ACC112 (cell line): ENCODE measurements at regions not wholly inside any gene's neighbourhood (a gene's known extent, or its start where the extent isn't known, plus 50 kb on each side); places are given as distances from the start of the nearest gene placed in this dataset.
A peak's percentile ranks its signal among the peaks of the same experiment; 100 is the strongest.
"Not testable (repeated sequence)": the region's sequence is repeated elsewhere in the genome, so short reads cannot be mapped to it uniquely, and the experiment has no call there.

Source experiments
- H2AFZ ChIP-seq: fragments of 200-600 bp; sonication (generic); one replicate; pipeline ENCODE4 v1.6.0; 2017; ENCODE audit warnings: antibody characterized with exemption, low read length; ENCODE audit not compliant: unreplicated experiment
- H3K27ac ChIP-seq: fragments of 200-600 bp; sonication (generic); 2 replicates; pipeline ENCODE4 v1.5.1; 2014; ENCODE audit warnings: low read depth, mild to moderate bottlenecking, antibody characterized with exemption, low read length, moderate library complexity
- H3K27me3 ChIP-seq: fragments of 200-600 bp; sonication (generic); 2 replicates; pipeline ENCODE4 v1.6.1; 2014; ENCODE audit warnings: mild to moderate bottlenecking, antibody characterized with exemption, low read length, moderate library complexity, mixed read lengths; ENCODE audit not compliant: insufficient read depth
- H3K36me3 ChIP-seq: fragments of 200-600 bp; sonication (generic); 2 replicates; pipeline ENCODE4 v1.6.1; 2016; ENCODE audit warnings: mild to moderate bottlenecking, antibody characterized with exemption, low read length, moderate library complexity, mixed read lengths; ENCODE audit not compliant: insufficient read depth
- H3K4me1 ChIP-seq: fragments of 200-600 bp; sonication (generic); one replicate; pipeline ENCODE4 v1.6.1; 2016; ENCODE audit warnings: low read length, mixed read lengths; ENCODE audit not compliant: insufficient read depth, unreplicated experiment, control insufficient read depth
- H3K4me3 ChIP-seq: fragments of 200-600 bp; sonication (generic); 2 replicates; pipeline ENCODE4 v1.5.1; 2014; ENCODE audit warnings: mild to moderate bottlenecking, low read depth, low read length
- H3K79me2 ChIP-seq: fragments of 200-600 bp; sonication (generic); one replicate; pipeline ENCODE4 v1.6.0; 2016; ENCODE audit warnings: low read length; ENCODE audit not compliant: control insufficient read depth, unreplicated experiment, insufficient read depth

DNA sequence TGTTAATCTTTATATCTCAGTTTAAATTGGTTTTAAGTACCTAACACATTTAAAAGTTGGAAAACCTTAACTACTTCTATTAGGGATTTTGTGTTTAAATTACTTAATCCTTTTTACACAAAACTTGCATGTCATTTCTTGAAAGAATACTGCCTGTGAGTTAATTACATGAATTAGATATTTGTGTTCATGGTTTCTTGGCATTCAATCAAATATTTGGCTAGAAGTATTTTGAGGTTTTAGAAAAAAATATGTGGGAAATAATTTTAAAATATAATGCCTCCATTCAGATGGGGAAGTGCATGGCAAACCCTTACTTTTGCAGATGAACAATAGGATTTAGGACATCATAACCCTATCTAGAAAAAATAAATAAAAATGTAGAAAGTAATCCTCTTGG lies 186.5 kb upstream of the SEMA3E start:
- Histone ChIP-seq H3K27me3 (no peaks in the 10 kb centered on the region), H2AFZ (no peak overlapping the region), H3K36me3 (no peaks in the 10 kb centered on the region; the same call in 1 of the 2 replicates), H3K4me3 (no peak overlapping the region), H3K4me1 (peaks cover 3% of the 10 kb centered on the region), H3K79me2 (no peaks in the 10 kb centered on the region), H3K27ac (no peak overlapping the region)

DNA sequence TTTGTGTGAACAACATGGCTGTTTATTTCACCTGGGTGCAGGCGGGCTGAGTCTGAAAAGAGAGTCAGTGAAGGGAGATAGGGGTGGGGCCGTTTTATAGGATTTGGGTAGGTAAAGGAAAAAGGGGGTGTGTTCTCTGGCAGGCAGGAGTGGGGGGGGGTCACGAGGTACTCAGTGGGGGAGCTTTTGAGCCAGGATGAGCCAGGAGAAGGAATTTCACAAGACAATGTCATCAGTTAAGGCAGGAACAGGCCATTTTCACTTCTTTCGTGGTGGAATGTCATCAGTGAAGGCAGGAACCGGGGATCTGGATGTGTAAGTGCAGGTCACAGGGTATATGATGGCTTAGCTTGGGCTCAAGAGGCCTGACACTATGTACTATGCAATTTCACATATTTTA lies 184.8 kb upstream of the SEMA3E start:
- peak overlapping the region; percentile 47 for H2AFZ ChIP-seq
- not testable (repeated sequence) for H3K27ac ChIP-seq, H3K27me3 ChIP-seq, H3K79me2 ChIP-seq, H3K36me3 ChIP-seq, H3K4me1 ChIP-seq, H3K4me3 ChIP-seq

DNA sequence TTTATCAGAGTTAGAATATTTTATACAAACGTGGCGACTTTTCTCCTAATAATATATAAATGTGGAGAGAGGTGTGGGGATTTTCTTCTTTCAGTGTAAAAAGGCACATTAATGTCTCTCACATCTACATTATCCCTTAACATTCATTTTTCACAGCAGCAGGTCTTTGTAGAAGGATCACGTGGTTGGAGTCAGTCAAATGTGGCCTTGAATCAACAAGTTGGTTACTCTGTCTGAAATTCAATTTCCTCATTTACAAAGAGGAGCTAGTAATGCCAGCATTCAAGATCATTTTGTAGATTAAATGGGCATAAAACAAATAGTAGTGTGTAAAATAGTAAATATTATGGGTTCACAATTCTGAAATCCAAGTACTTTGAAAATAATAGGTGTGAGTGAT lies 183.1 kb upstream of the SEMA3E start:
- Histone ChIP-seq H3K4me1 (peaks cover 12% of the 10 kb centered on the region), H3K36me3 (no peaks in the 10 kb centered on the region), H3K27me3 (no peaks in the 10 kb centered on the region), H2AFZ (no peak overlapping the region), H3K4me3 (no peak overlapping the region), H3K27ac (no peak overlapping the region), H3K79me2 (no peaks in the 10 kb centered on the region)

DNA sequence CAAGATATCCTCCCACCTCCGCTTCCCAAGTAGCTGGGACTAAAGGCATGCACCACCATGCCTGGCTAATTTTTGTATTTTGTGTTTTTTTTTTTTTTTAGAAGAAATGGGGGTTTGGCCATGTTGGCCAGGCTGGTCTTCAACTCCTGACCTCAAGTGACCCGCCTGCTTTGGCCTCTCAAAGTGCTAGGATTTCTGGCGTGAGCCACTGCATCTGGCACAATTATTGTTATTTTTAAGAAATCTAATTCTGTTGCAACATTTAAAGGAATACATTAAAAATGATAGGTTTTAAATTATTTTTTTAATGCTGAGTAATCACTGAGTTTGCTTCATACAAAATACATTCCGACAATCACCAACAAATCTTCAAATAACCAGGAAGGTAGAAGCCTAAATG lies 178.1 kb upstream of the SEMA3E start:
- H3K27ac ChIP-seq, result peak overlapping the region; percentile 51
- H3K4me3 ChIP-seq, result no peak overlapping the region
- peaks cover 30% of the 10 kb centered on the region for H3K4me1 ChIP-seq
- H2AFZ ChIP-seq, result peak overlapping the region; percentile 33
- no peaks in the 10 kb centered on the region for H3K36me3 ChIP-seq
- H3K79me2 ChIP-seq, result no peaks in the 10 kb centered on the region
- H3K27me3 ChIP-seq, result no peaks in the 10 kb centered on the region

DNA sequence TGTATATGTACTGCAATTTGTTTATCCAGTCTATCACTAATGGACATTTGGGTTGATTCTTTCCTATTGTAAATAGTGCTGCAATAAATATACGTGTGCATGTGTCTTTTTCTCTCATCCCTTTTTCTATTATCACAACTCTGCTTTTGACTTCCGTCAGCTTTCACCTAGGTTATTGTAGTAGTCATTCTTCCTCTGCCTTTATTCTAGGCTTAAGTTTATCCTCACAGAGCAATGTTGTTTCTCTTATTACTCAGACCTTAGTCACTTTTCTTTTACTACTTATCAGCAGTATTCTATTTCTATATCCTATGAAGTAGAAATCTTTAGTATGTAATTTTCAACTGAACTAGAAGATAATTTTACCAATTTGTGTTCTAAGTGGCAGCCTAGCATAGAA lies 175.3 kb upstream of the SEMA3E start:
- no peaks in the 10 kb centered on the region for H3K36me3 ChIP-seq
- H2AFZ ChIP-seq, result peak overlapping the region; percentile 20
- peak overlapping the region; percentile 63 for H3K27ac ChIP-seq

DNA sequence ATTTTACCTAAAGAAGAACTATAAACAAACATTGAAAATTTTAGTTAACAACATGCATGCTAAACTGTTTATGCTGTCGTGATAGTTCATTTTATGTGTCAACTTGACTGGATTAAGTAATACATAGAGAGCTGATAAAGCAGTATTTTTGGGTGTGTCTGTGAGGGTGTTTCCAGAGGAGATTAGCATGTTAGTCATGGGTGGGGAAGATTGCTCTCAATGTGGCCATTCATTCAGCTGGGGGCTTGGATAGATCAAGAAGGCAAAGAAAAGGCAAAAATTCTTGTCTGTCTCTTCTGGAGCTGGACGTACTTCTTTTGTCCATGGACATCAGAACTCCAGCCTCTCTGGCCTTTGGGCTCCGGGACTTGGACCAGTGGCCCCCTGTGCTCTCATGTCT lies 172.9 kb upstream of the SEMA3E start:
- H3K27ac ChIP-seq, result no peak overlapping the region
- no peaks in the 10 kb centered on the region for H3K27me3 ChIP-seq
- H3K4me3 ChIP-seq, result no peak overlapping the region
- H3K4me1 ChIP-seq, result peaks cover 20% of the 10 kb centered on the region
- H2AFZ ChIP-seq, result no peak overlapping the region
- H3K79me2 ChIP-seq, result no peaks in the 10 kb centered on the region
- no peaks in the 10 kb centered on the region for H3K36me3 ChIP-seq

More for the DNA sequence above, 175.3 kb upstream of the SEMA3E start:
- Histone ChIP-seq H3K79me2 (no peaks in the 10 kb centered on the region), H3K27me3 (no peaks in the 10 kb centered on the region), H3K4me1 (peaks cover 30% of the 10 kb centered on the region), H3K4me3 (peak overlapping the region; percentile 15; the same call in 1 of the 2 replicates)

DNA sequence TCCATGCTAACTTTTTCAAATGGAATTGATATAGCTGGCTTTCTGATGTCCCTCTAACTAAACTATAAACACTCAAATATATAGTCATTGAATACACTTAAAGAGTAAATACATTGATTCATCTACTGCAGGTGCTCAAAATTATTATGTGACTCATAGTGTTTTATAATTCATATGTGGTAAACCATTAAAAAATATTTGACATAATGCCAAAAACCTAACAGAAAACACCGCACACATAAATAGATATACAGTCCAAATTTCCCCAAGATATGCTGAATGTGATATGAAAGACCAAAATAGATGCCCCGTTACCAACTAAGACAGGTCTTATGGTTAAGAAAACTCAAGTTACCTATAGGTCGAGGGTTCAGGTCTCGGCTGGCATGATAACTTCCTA lies 171.7 kb upstream of the SEMA3E start:
- H3K27me3 ChIP-seq, result no peaks in the 10 kb centered on the region
- peaks cover 12% of the 10 kb centered on the region for H3K4me1 ChIP-seq
- H3K4me3 ChIP-seq, result no peak overlapping the region
- no peak overlapping the region for H3K27ac ChIP-seq
- no peak overlapping the region for H2AFZ ChIP-seq
- H3K79me2 ChIP-seq, result no peaks in the 10 kb centered on the region
- H3K36me3 ChIP-seq, result no peaks in the 10 kb centered on the region

DNA sequence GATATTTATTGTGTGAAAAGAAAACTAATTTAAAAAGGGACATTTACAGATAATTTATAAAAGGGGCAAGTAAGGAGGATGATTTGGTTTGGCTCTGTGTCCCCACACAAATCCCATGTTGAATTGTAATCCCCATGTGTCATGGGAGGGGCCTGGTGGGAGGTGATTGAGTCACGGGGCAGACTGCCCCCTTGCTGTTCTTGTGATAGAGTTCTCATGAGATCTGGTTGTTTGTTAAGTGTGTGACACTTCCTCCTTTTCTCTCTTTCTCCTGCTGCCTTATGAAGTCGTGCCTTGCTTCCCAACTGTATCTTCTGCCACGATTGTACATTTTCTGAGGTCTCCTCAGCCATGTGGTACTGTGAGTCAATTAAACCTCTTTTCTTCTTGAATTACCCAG lies 171.0 kb upstream of the SEMA3E start:
- no peaks in the 10 kb centered on the region for H3K36me3 ChIP-seq
- no peaks in the 10 kb centered on the region for H3K79me2 ChIP-seq
- H2AFZ ChIP-seq, result no peak overlapping the region
- H3K27ac ChIP-seq, result no peak overlapping the region
- H3K27me3 ChIP-seq, result no peaks in the 10 kb centered on the region
- H3K4me1 ChIP-seq, result peaks cover 6% of the 10 kb centered on the region
- H3K4me3 ChIP-seq, result no peak overlapping the region

DNA sequence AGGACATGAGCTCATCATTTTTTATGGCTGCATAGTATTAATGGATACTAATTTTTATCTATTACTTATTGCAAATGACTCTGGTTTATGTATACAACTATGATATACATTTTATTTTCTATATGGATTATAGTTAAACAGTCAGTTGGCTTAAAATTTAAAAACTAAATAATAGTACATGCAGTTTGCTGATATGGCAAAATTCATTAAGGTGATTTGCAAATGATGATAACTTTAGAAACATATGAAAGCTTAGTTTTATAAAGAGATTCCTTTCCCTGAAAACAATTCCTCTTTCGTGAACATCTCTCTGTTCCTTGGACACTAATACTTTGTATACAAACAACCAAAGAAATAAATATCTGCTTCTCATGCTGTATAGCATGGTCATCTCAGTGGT lies 165.5 kb upstream of the SEMA3E start:
- Histone ChIP-seq H3K36me3 (no peaks in the 10 kb centered on the region), H3K4me1 (no peaks in the 10 kb centered on the region), H3K27ac (no peak overlapping the region), H3K4me3 (no peak overlapping the region), H2AFZ (no peak overlapping the region), H3K79me2 (no peaks in the 10 kb centered on the region), H3K27me3 (no peaks in the 10 kb centered on the region)

DNA sequence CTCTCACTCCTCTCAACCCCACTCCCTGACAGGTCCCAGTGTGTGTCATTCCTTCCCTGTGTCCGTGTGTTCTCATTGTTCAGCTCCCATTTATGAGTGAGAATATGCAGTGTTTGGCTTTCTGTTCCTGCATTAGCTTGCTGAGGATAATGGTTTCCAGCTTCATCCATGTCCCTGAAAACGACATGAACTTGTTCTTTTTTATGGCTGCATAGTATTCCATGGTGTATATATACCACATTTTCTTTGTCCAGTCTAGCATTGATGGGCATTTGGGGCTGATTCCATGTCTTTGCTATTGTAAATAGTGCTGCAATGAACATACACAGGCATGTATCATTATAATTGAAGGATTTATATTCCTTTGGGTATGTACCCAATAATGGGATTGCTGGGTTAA lies 163.6 kb upstream of the SEMA3E start:
- not testable (repeated sequence) for H3K36me3 ChIP-seq, H3K4me1 ChIP-seq, H2AFZ ChIP-seq, H3K27me3 ChIP-seq, H3K79me2 ChIP-seq, H3K4me3 ChIP-seq, H3K27ac ChIP-seq

DNA sequence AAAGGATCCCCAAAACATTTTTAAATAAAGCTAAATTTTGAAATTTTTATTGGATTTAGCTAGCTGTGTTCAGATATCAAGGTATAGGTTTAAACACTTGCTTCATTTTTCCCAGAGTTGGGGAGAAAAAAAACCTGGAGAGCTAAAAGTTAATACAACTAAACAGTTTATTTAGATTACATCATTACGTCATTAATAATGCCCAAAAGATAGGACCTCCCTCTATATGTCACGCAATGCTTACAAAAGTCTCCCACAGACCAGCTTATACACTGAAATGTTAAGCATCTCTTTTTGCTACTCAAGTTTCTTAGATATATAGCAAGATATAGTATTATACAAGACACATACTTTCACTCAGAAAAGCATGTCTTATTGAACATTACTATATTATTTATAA lies 160.0 kb upstream of the SEMA3E start:
- H3K79me2 ChIP-seq, result no peaks in the 10 kb centered on the region
- H3K27me3 ChIP-seq, result no peaks in the 10 kb centered on the region
- H3K4me3 ChIP-seq, result no peak overlapping the region
- no peaks in the 10 kb centered on the region for H3K36me3 ChIP-seq
- no peak overlapping the region for H3K27ac ChIP-seq
- H3K4me1 ChIP-seq, result no peaks in the 10 kb centered on the region
- no peak overlapping the region for H2AFZ ChIP-seq

DNA sequence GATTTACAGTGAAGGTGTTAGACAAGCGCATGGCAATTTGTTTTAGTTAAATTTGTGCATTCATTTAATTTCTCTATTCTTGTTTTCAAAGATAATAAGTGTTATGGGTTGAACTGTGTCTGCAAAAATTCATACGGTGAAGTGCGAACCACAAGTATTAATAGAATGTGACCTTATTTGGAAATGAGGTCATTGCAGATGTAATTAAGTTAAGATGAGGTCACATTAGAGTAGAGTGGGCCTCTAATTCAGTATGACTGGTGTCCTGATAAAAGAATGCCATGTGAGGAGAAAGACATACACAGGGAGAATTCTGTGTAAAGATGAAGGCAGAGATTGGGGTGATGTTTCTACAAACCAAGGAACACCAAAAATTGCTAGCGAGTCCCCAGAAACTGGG lies 158.8 kb upstream of the SEMA3E start:
- H3K27me3 ChIP-seq, result no peaks in the 10 kb centered on the region
- H3K4me1 ChIP-seq, result no peaks in the 10 kb centered on the region
- H3K36me3 ChIP-seq, result no peaks in the 10 kb centered on the region
- no peak overlapping the region for H3K4me3 ChIP-seq
- no peak overlapping the region for H2AFZ ChIP-seq
- H3K27ac ChIP-seq, result no peak overlapping the region
- H3K79me2 ChIP-seq, result no peaks in the 10 kb centered on the region
